IPS-NIHi11 (cell line): ENCODE measurements at regions not wholly inside any gene's neighbourhood (a gene's known extent, or its start where the extent isn't known, plus 50 kb on each side); places are given as distances from the start of the nearest gene placed in this dataset.
A peak's percentile ranks its signal among the peaks of the same experiment; 100 is the strongest.

Experiments
- DNase-seq: peaks from one replicate; pipeline ENCODE4 v3.0.0; 2012; ENCODE audit warnings: mixed read lengths, low spot score

GRCh38 chr5:97591781-97592180 is 408.7 kb upstream of the RIOK2 start:
- no peak for DNase-seq

GRCh38 chr5:97600486-97600885 is 417.4 kb upstream of the RIOK2 start:
- DNase-seq = no peak

GRCh38 chr5:97601651-97602050 is 418.6 kb upstream of the RIOK2 start:
- DNase-seq = no peak

- no peak for DNase-seq
Measured at GRCh38 chr5:97606531-97606930, 423.5 kb upstream of the RIOK2 start.

- DNase-seq = no peak
Measured at GRCh38 chr5:97608501-97608900, 425.5 kb upstream of the RIOK2 start.

GRCh38 chr5:97618721-97619120 is 435.7 kb upstream of the RIOK2 start:
- no peak for DNase-seq

- DNase-seq = peak; percentile 42
Measured at GRCh38 chr5:97623441-97623840, 440.4 kb upstream of the RIOK2 start.

- no peak for DNase-seq
Measured at GRCh38 chr5:97624886-97625285, 441.8 kb upstream of the RIOK2 start.

GRCh38 chr5:97627272-97627671 is 444.2 kb upstream of the RIOK2 start:
- no peak for DNase-seq

- DNase-seq = no peak
Measured at GRCh38 chr5:97628031-97628430, 445.0 kb upstream of the RIOK2 start.

- no peak for DNase-seq
Measured at GRCh38 chr5:97628807-97629206, 445.8 kb upstream of the RIOK2 start.

GRCh38 chr5:97629276-97629675 is 446.2 kb upstream of the RIOK2 start:
- no peak for DNase-seq

GRCh38 chr5:97635553-97635952 is 452.5 kb upstream of the RIOK2 start:
- DNase-seq = no peak

- DNase-seq = no peak
Measured at GRCh38 chr5:97636766-97637165, 453.7 kb upstream of the RIOK2 start.

- no peak for DNase-seq
Measured at GRCh38 chr5:97641081-97641480, 458.0 kb upstream of the RIOK2 start.

- DNase-seq = no peak
Measured at GRCh38 chr5:97644206-97644605, 461.2 kb upstream of the RIOK2 start.

GRCh38 chr5:97644896-97645295 is 461.8 kb upstream of the RIOK2 start:
- DNase-seq = no peak

GRCh38 chr5:97657239-97657638 is 474.2 kb upstream of the RIOK2 start:
- DNase-seq = no peak

- DNase-seq = no peak
Measured at GRCh38 chr5:97658116-97658900, 475.3 kb upstream of the RIOK2 start.

GRCh38 chr5:97666783-97667182 is 483.7 kb upstream of the RIOK2 start:
- DNase-seq = no peak

GRCh38 chr5:97670447-97670846 is 487.4 kb upstream of the RIOK2 start:
- DNase-seq = no peak

GRCh38 chr5:97676608-97677007 is 493.6 kb upstream of the RIOK2 start:
- no peak for DNase-seq

GRCh38 chr5:97694091-97694490 is 511.0 kb upstream of the RIOK2 start:
- DNase-seq = no peak

- no peak for DNase-seq
Measured at GRCh38 chr5:97714424-97714823, 531.4 kb upstream of the RIOK2 start.
